ENCODE measurements at regions not wholly inside any gene's neighbourhood (a gene's known extent, or its start where the extent isn't known, plus 50 kb on each side); places are given as distances from the start of the nearest gene placed in this dataset.

DNA sequence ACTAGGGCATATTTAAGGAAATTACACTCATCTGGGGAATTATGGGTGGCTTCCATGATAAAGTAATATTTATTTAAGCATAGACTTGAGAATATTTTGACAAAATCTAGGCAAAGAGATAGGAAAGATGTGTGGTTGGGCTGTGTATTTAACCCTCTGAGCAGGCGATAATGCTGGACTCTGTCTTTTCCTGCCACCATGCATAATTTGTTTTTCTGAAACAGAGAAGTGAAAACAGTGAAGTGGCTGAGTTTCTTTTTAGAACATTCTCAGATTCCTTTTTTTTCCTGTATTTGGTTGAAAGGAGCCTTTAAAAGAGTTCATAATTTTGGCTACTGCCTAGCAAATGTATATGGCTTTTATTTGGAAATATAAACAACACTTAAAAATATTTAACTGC is 104.8 kb upstream of the CDH19 start:
- H3K27ac ChIP-seq: no peak overlapping the region
- no peaks in the 10 kb centered on the region for H3K4me1 ChIP-seq
- DNase-seq: no peak
- H3K36me3 ChIP-seq: no peaks in the 10 kb centered on the region
- no peak overlapping the region for H3K4me3 ChIP-seq
- H3K27me3 ChIP-seq: no peaks in the 10 kb centered on the region
- H3K9me3 ChIP-seq (replicated peaks): no peaks in the 10 kb centered on the region

DNA sequence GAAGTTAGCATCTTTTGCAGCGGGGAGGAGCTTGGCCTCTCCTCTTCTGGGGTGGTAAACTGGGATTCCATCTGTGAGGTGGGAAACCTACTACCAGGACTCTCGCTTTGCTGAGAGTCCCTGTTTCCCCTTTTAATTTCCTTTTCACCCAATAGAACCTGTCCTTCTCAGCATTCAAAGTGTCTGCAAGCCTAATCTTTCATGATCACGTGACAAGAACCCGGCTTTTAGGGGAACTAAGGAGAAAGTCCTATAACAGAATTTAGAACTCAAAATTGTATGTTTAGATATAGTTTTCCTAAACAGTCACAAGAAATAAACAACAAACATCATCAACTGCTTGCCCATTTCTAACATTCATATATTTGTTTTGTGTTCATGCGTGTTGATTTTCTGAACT is 103.6 kb upstream of the CDH19 start:
- H3K9me3 ChIP-seq (replicated peaks): no peaks in the 10 kb centered on the region
- no peak overlapping the region for H3K4me3 ChIP-seq
- no peaks in the 10 kb centered on the region for H3K4me1 ChIP-seq
- DNase-seq: no peak
- H3K36me3 ChIP-seq: no peaks in the 10 kb centered on the region
- H3K27me3 ChIP-seq: no peaks in the 10 kb centered on the region
- H3K27ac ChIP-seq: no peak overlapping the region

DNA sequence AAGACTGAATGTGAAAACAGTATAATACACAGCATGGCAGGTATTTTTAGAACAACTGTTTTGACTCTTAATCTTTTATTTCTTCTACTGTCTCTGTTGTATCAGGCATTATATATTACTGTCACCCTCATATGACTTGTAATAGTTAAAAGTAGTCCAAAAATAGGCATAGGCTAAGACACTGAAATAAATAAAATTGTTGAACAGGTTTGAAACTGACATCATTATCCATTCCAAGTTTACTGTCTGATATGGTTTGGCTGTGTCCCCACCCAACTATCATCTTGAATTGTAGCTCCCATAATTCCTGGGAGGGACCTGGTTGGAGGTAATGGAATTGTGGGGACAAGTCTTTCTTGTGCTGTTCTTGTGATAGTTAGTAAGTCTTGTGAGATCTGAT is 91.4 kb upstream of the CDH19 start:
- H3K9me3 ChIP-seq (replicated peaks): no peaks in the 10 kb centered on the region
- H3K36me3 ChIP-seq: no peaks in the 10 kb centered on the region
- no peaks in the 10 kb centered on the region for H3K27me3 ChIP-seq
- H3K27ac ChIP-seq: no peak overlapping the region
- no peak for DNase-seq
- H3K4me3 ChIP-seq: no peak overlapping the region
- H3K4me1 ChIP-seq: no peaks in the 10 kb centered on the region

GRCh38 chr18:66694852-66695251 is 91.0 kb upstream of the CDH19 start:
- H3K4me1 ChIP-seq: no peaks in the 10 kb centered on the region
- no peaks in the 10 kb centered on the region for H3K36me3 ChIP-seq
- no peak overlapping the region for H3K27ac ChIP-seq
- H3K9me3 ChIP-seq (replicated peaks): no peaks in the 10 kb centered on the region
- H3K27me3 ChIP-seq: no peaks in the 10 kb centered on the region
- DNase-seq: no peak
- no peak overlapping the region for H3K4me3 ChIP-seq

DNA sequence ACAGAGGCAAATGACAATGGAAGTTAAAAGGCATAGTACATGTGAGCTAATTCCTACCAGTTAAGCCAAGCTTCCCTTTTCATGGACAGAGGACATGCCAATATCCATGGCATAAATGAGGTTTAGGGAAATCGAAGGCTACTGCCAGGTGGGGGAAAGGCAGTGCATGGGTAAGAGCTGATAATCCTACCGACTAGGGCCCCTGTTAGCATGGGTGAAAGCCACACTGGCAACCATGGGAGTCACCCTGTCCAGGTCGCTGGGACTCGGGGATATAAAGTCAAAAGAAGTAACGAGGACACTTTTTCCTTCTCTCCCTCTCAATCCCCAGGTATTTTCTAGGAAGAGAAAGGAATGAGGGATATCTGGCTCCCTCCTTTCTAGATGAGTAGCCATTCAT is 83.7 kb upstream of the CDH19 start:
- DNase-seq: no peak

DNA sequence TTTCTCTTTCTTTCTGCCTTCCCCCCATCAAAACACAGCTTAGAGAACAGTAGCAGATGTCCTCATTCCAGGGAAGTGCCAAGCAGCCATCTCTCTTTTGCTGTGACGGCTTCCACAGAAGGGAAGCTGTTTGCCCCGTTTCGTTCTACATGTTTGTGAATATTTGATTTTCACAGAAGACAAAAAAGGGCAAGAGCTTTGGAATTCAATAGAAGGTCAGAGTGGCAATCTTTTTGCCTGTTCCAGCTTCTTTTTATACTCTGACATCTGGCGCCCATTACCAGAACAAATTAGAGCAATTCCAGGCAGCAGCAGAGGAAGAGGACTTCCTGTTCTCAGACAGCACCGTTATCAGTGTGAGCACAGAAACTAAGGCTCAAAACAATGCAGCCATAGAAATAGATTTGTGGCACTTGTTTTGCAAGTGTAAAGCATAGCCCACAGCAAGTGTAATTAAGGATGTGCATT is 79.0 kb upstream of the CDH19 start:
- Histone ChIP-seq H3K36me3 (no peaks in the 10 kb centered on the region), H3K27me3 (no peaks in the 10 kb centered on the region), H3K4me1 (no peaks in the 10 kb centered on the region; the same call in 1 of the 2 replicates), H3K9me3 (replicated peaks) (no peaks in the 10 kb centered on the region), H3K4me3 (peak overlapping the region; percentile 57), H3K27ac (peak overlapping the region; percentile 95)
- DNase-seq: peak; percentile 23 to 62

More for the DNA sequence above, 83.7 kb upstream of the CDH19 start:
- no peaks in the 10 kb centered on the region for H3K36me3 ChIP-seq
- no peaks in the 10 kb centered on the region for H3K9me3 ChIP-seq (replicated peaks)
- no peak overlapping the region for H3K4me3 ChIP-seq
- H3K27ac ChIP-seq: no peak overlapping the region
- no peaks in the 10 kb centered on the region for H3K27me3 ChIP-seq
- no peaks in the 10 kb centered on the region; the same call in 1 of the 2 replicates for H3K4me1 ChIP-seq

DNA sequence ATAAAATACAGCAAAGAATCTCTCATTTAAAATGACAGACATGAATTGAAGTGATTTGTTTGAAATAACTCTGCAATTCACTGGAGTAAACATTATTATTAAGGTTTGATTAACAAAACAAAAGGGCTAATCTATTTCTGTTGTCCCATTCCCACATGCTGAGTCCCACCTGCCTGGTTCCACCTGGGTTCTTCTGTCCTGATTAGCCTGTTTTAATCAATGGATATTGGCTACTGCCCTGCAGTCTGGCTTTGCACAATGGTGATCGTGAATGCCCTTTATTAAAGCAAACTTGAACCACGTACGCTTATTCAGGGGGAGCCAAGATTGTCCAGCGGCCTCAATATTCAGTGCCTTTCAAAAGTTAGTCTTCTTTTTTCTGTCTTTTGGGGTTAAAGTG is 72.8 kb upstream of the CDH19 start:
- no peak overlapping the region for H3K4me3 ChIP-seq
- no peaks in the 10 kb centered on the region for H3K36me3 ChIP-seq
- no peak for DNase-seq
- no peaks in the 10 kb centered on the region for H3K9me3 ChIP-seq (replicated peaks)
- no peaks in the 10 kb centered on the region for H3K4me1 ChIP-seq
- H3K27ac ChIP-seq: no peak overlapping the region
- H3K27me3 ChIP-seq: no peaks in the 10 kb centered on the region

DNA sequence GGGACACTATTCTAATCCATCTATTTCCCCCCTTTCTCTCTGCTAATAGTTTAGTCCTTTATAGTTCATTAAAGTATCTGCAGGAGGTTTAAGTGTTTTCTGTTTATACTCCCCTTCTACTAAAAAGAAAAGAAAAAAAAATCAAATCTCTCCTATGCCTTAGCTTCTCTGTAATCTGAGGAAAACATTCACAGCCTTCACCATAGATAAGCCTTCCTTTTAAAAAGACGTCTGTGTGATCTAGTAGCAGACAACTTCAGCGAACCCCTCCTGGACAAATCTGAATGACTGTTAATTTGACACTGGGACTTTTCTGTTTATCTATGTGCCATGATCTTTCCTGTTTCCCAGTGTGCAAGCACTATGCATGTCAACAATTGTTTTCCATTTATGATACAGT is 70.4 kb upstream of the CDH19 start:
- H3K4me3 ChIP-seq: no peak overlapping the region
- H3K4me1 ChIP-seq: no peaks in the 10 kb centered on the region
- H3K27ac ChIP-seq: no peak overlapping the region
- DNase-seq: no peak
- H3K9me3 ChIP-seq (replicated peaks): no peaks in the 10 kb centered on the region
- no peaks in the 10 kb centered on the region for H3K27me3 ChIP-seq
- H3K36me3 ChIP-seq: no peaks in the 10 kb centered on the region

DNA sequence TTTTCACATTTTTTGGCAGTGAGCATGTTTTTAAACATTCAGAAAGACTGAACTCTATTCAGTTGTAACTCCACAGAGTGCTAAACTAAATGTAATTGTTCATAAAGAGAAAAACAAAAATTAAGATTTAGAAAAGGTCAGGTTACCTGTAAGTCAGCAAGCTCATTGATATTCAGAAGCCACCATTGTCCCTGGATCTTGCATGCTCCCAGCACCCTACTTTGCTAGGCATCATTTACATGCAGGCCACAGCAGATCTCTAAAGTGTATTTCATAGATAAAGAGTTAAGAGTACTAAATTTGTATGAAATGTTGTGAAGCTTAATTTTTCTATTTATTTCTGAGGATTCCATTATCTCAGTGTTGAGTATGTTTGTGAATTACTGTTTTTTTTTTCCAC is 64.8 kb upstream of the CDH19 start:
- H3K27ac ChIP-seq: no peak overlapping the region
- no peaks in the 10 kb centered on the region for H3K36me3 ChIP-seq
- H3K9me3 ChIP-seq (replicated peaks): no peaks in the 10 kb centered on the region
- DNase-seq: no peak
- H3K27me3 ChIP-seq: no peaks in the 10 kb centered on the region
- H3K4me1 ChIP-seq: no peaks in the 10 kb centered on the region
- no peak overlapping the region for H3K4me3 ChIP-seq

DNA sequence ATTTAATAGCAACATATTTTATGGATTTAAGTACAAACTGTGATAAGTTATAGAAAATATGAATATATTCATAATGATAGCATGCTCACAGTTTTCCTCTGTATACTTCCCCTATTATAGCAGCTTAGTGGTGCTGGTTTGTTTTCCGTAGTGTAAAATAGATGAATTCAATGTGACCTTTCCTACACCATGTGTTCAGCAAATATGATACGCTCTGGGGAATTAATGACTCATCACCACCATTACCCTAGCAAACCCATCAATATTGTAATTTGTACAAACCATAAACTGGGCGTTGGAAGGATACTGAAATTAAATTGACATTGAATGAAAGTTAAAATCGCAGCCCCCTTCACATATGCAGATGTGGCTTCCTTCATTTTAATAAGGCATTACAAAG is 58.7 kb upstream of the CDH19 start:
- Histone ChIP-seq H3K36me3 (no peaks in the 10 kb centered on the region), H3K4me1 (no peaks in the 10 kb centered on the region), H3K27me3 (no peaks in the 10 kb centered on the region), H3K9me3 (replicated peaks) (no peaks in the 10 kb centered on the region), H3K27ac (no peak overlapping the region), H3K4me3 (no peak overlapping the region)
- DNase-seq: no peak

DNA sequence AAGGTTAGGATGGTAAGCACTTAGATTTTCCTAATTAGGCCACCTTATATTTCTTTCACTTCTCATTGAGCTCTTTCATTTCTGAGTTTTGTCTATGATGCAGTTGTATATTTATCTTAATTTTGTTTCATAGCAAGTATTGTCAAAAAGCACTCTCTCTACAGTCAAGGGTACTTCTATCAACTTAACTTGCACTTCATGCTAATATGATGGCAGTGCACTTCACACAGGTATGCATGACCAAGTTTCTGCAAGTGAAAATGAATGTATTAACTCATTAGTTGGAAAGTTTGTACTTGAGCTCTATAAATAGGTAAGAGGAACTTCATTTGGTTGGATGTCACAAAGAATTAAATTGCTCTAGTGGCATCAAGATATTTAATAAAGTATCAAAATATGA is 51.5 kb upstream of the CDH19 start:
- H3K27me3 ChIP-seq: no peaks in the 10 kb centered on the region
- DNase-seq: no peak
- H3K4me3 ChIP-seq: no peak overlapping the region
- H3K27ac ChIP-seq: no peak overlapping the region
- H3K9me3 ChIP-seq (replicated peaks): no peaks in the 10 kb centered on the region
- no peaks in the 10 kb centered on the region for H3K4me1 ChIP-seq
- H3K36me3 ChIP-seq: no peaks in the 10 kb centered on the region
